ENCODE measurements at regions not wholly inside any gene's neighbourhood (a gene's known extent, or its start where the extent isn't known, plus 50 kb on each side); places are given as distances from the start of the nearest gene placed in this dataset.

DNA sequence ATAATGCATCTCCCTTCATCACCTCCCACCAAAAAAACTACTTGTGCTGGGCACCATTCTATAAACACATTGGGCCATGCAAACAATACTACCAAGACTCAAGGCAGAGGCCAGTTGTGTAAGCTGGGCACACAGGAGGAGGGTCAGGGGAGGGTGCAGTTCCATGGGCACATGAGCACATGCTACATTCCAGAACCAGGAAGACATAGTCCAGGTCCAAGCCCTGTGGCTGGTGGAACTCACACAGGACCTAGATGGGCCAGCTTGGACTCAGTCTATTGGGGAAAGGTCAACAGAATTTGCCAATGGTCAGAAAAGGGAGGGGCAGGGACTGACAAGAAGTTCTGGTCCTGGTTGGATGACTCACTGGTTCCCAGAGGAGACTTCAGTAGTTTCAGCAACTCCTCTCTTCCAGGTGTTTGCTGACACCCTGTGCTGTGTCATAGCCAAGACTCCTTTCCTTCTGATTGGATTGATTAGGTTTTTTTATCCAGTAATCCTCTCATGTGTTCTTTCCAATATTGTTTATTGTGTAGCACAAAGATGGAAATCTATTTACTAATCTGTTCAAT is 249.7 kb downstream of the C1orf94 start:
- no peaks in the 10 kb centered on the region for H3K9me2 ChIP-seq (ENCODE audit: insufficient read depth)
- H3K36me3 ChIP-seq (ENCODE audit: low read depth) = no peaks in the 10 kb centered on the region
- H3F3A ChIP-seq (ENCODE audit: insufficient read depth) = no peaks in the 10 kb centered on the region
- no peak for TF ChIP-seq EZH2phosphoT487 (IDR thresholded peaks at IDR 0.05; ENCODE audit: insufficient read depth, low read depth)
- TF ChIP-seq EZH2 (IDR thresholded peaks at IDR 0.05; ENCODE audit: insufficient read depth, poor library complexity, severe bottlenecking) = no peak
- H3K9ac ChIP-seq = no peak overlapping the region
- no peaks in the 10 kb centered on the region for H4K20me1 ChIP-seq (ENCODE audit: insufficient read depth)
- no peak overlapping the region for H3K27ac ChIP-seq
- H3K4me3 ChIP-seq = no peak overlapping the region
- no peak overlapping the region for H3K4me2 ChIP-seq (ENCODE audit: unreplicated experiment)
- H3K4me1 ChIP-seq (ENCODE audit: insufficient read depth) = no peaks in the 10 kb centered on the region
- DNase-seq = no peak
- no peaks in the 10 kb centered on the region for H3K79me2 ChIP-seq (ENCODE audit: insufficient read depth)
- H2AFZ ChIP-seq = no peak overlapping the region
- peaks cover 11% of the 10 kb centered on the region for H3K27me3 ChIP-seq (replicated peaks; ENCODE audit: insufficient read depth)
- in situ Hi-C loops (cut with MboI) = no loop called here
- H3K9me3 ChIP-seq (ENCODE audit: low read depth) = no peaks in the 10 kb centered on the region

DNA sequence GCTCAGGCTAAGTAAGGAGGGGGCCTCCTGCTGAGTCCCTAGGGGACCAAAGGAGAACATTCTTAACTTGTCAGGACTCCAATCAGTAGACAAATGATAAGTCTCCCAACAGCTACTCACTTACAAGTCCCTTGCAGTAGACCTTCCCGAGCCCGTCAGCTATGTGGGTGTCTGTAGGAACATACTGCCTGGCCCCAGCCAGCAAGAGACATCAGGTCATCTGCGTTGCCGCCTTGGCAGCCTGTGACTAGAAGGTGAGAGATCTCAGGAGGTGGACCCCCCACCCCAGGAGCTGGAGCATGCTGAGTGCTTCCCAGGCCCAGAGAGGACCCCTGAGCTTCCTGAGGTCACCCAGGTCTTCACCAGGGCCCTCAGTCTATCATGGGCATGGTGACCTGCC is 250.5 kb downstream of the C1orf94 start:
- Histone ChIP-seq H3K4me1 (ENCODE audit: insufficient read depth) (no peaks in the 10 kb centered on the region), H3K9me2 (ENCODE audit: insufficient read depth) (no peaks in the 10 kb centered on the region), H3K27me3 (replicated peaks; ENCODE audit: insufficient read depth) (peaks cover 6% of the 10 kb centered on the region), H3K36me3 (ENCODE audit: low read depth) (no peaks in the 10 kb centered on the region), H4K20me1 (ENCODE audit: insufficient read depth) (no peaks in the 10 kb centered on the region), H3K9ac (no peak overlapping the region), H3K27ac (no peak overlapping the region), H2AFZ (no peak overlapping the region), H3K4me2 (ENCODE audit: unreplicated experiment) (no peak overlapping the region), H3F3A (ENCODE audit: insufficient read depth) (no peaks in the 10 kb centered on the region), H3K9me3 (ENCODE audit: low read depth) (no peaks in the 10 kb centered on the region), H3K4me3 (no peak overlapping the region), H3K79me2 (ENCODE audit: insufficient read depth) (no peaks in the 10 kb centered on the region)
- in situ Hi-C loops (cut with MboI) = no loop called here
- no peak for TF ChIP-seq EZH2 (IDR thresholded peaks at IDR 0.05; ENCODE audit: insufficient read depth, poor library complexity, severe bottlenecking)
- no peak for TF ChIP-seq EZH2phosphoT487 (IDR thresholded peaks at IDR 0.05; ENCODE audit: insufficient read depth, low read depth)
- DNase-seq = no peak
- WGBS, 2 experiments (ENCODE audit: low coverage in 1 of 2, low lambda C conversion rate in 2 of 2, missing lambda C conversion rate in 2 of 2) = 58 to 64% methylated on average over 4 of the region's 4 CpGs

DNA sequence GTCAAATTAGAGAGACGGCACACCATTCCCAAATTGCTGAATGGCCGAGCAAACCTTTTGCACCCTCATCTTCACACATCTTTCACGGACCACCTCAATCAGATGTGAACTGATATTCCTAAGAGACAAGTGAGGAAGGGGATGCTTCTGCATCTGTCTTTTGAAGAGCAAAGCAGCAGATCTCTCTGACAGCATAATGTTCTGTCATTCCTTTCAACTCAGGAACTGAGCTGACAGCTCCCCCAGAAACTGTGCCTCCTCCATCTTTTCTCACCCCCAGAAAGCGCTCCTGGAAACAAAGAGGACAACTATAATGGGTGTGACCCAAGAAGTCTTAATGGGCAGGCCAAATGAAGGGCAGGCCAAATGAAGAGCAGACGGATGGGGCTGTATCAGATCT is 256.4 kb downstream of the C1orf94 start:
- no peak overlapping the region for H3K4me2 ChIP-seq (ENCODE audit: unreplicated experiment)
- no peak overlapping the region for H2AFZ ChIP-seq
- H3F3A ChIP-seq (ENCODE audit: insufficient read depth) = no peaks in the 10 kb centered on the region
- in situ Hi-C loops (cut with MboI) = no loop called here
- no peak overlapping the region for H3K9ac ChIP-seq
- H4K20me1 ChIP-seq (ENCODE audit: insufficient read depth) = no peaks in the 10 kb centered on the region
- WGBS, 2 experiments (ENCODE audit: low coverage in 1 of 2, low lambda C conversion rate in 2 of 2, missing lambda C conversion rate in 2 of 2) = 40 to 46% methylated on average over 5 of the region's 5 CpGs
- no peak overlapping the region for H3K27ac ChIP-seq
- peaks cover 16% of the 10 kb centered on the region for H3K27me3 ChIP-seq (replicated peaks; ENCODE audit: insufficient read depth)
- H3K4me3 ChIP-seq = no peak overlapping the region
- H3K9me2 ChIP-seq (ENCODE audit: insufficient read depth) = no peaks in the 10 kb centered on the region
- DNase-seq = no peak
- no peaks in the 10 kb centered on the region for H3K36me3 ChIP-seq (ENCODE audit: low read depth)
- no peak for TF ChIP-seq EZH2 (IDR thresholded peaks at IDR 0.05; ENCODE audit: insufficient read depth, poor library complexity, severe bottlenecking)
- H3K9me3 ChIP-seq (ENCODE audit: low read depth) = no peaks in the 10 kb centered on the region
- no peaks in the 10 kb centered on the region for H3K4me1 ChIP-seq (ENCODE audit: insufficient read depth)
- H3K79me2 ChIP-seq (ENCODE audit: insufficient read depth) = no peaks in the 10 kb centered on the region

DNA sequence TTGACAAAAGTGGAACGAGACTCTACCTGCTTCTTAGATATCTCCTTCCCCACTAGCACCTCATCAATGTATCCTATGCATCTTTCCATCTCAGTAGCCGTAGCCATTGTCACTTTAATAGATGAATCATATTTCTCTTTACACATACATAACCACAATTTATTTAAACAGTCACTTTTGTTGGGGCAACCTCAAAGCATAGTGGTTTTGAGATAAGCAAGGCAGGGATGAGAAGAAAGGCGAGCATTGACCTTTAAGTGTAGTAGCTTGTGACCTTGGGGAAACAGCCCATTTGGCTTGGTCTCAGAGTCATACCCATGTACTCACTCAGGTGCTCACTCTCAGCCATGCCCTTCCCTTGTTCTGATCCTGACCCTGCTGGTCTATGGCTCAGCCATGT is 260.1 kb downstream of the C1orf94 start:
- Histone ChIP-seq H3K36me3 (ENCODE audit: low read depth) (no peaks in the 10 kb centered on the region), H4K20me1 (ENCODE audit: insufficient read depth) (no peaks in the 10 kb centered on the region), H3K9ac (no peak overlapping the region), H3K9me2 (ENCODE audit: insufficient read depth) (no peaks in the 10 kb centered on the region), H3K9me3 (ENCODE audit: low read depth) (no peaks in the 10 kb centered on the region), H3F3A (ENCODE audit: insufficient read depth) (no peaks in the 10 kb centered on the region), H3K4me2 (ENCODE audit: unreplicated experiment) (no peak overlapping the region), H3K79me2 (ENCODE audit: insufficient read depth) (no peaks in the 10 kb centered on the region), H2AFZ (no peak overlapping the region), H3K27ac (no peak overlapping the region), H3K4me1 (ENCODE audit: insufficient read depth) (no peaks in the 10 kb centered on the region), H3K27me3 (replicated peaks; ENCODE audit: insufficient read depth) (peaks cover 29% of the 10 kb centered on the region), H3K4me3 (no peak overlapping the region)
- TF ChIP-seq EZH2 (IDR thresholded peaks at IDR 0.05; ENCODE audit: insufficient read depth, poor library complexity, severe bottlenecking) (no peak), EZH2phosphoT487 (IDR thresholded peaks at IDR 0.05; ENCODE audit: insufficient read depth, low read depth) (no peak)
- 25 to 31% methylated on average over 3 of the region's 3 CpGs for WGBS, 2 experiments (ENCODE audit: low coverage in 1 of 2, low lambda C conversion rate in 2 of 2, missing lambda C conversion rate in 2 of 2)
- in situ Hi-C loops (cut with MboI) = no loop called here
- DNase-seq = no peak
